IMR-90 (cell line): ENCODE measurements at regions not wholly inside any gene's neighbourhood (a gene's known extent, or its start where the extent isn't known, plus 50 kb on each side); places are given as distances from the start of the nearest gene placed in this dataset.

ENCODE experiments used
- ATAC-seq: fragments of 200-7000 bp; cut with Tn5 transposase; 2 replicates; pipeline ENCODE4 v1.9.1; 2020; ENCODE audit warnings: low read depth, mild to moderate bottlenecking, moderate library complexity
- BruUV-seq: library from RNA; stranded (reverse); fragments of 400-500 nt; replicated peaks from 2 replicates; lab custom pipeline; 2021; lab: Mats Ljungman, UMichigan
- CTCF ChIA-PET: fragments of 300-600 bp; formaldehyde crosslinking; extraction: SDS; loops from one replicate; lab custom pipeline; 2021; ENCODE audit warnings: antibody characterized with exemption; lab: Yijun Ruan, JAX
- POLR2A ChIA-PET: fragments of 300-600 bp; sonication (Branson Sonifier 250); formaldehyde crosslinking; loops from one replicate; lab custom pipeline; 2022; ENCODE audit warnings: antibody characterized with exemption; ENCODE audit not compliant: unreplicated experiment; lab: Charles Lee
- DNase-seq: peaks from one replicate; pipeline ENCODE4 v3.0.0; 2013
- H2AFZ ChIP-seq: replicated peaks from 2 replicates; pipeline ENCODE3; 2013; ENCODE audit warnings: low read length, mild to moderate bottlenecking; ENCODE audit not compliant: poor library complexity
- H2AK5ac ChIP-seq: 2 replicates; pipeline ENCODE4 v1.6.1; 2013; ENCODE audit warnings: low read depth, low read length, inconsistent platforms
- H2AK9ac ChIP-seq: replicated peaks from 2 replicates; pipeline ENCODE3; 2013; ENCODE audit warnings: mild to moderate bottlenecking, low read depth, low read length, moderate library complexity; ENCODE audit not compliant: poor library complexity
- H2BK120ac ChIP-seq: 2 replicates; pipeline ENCODE4 v1.6.1; 2013; ENCODE audit warnings: low read depth, low read length, inconsistent platforms
- H2BK15ac ChIP-seq: 3 replicates; pipeline ENCODE4 v1.6.1; 2013; ENCODE audit warnings: low read depth, low read length, inconsistent platforms
- H2BK20ac ChIP-seq: 2 replicates; pipeline ENCODE4 v1.6.1; 2013; ENCODE audit warnings: low read depth, mild to moderate bottlenecking, inconsistent platforms, low read length, moderate library complexity
- H2BK5ac ChIP-seq: 2 replicates; pipeline ENCODE4 v1.6.1; 2013; ENCODE audit warnings: mild to moderate bottlenecking, low read depth, low read length, inconsistent platforms; ENCODE audit not compliant: poor library complexity, severe bottlenecking
- H3K14ac ChIP-seq: replicated peaks from 2 replicates; pipeline ENCODE4 v1.6.1; 2013; ENCODE audit warnings: low read depth, low read length, inconsistent platforms
- H3K18ac ChIP-seq: 2 replicates; pipeline ENCODE4 v1.6.1; 2013; ENCODE audit warnings: low read depth, low read length, control low read depth
- H3K23ac ChIP-seq: 2 replicates; pipeline ENCODE4 v1.6.1; 2013; ENCODE audit warnings: low read depth, low read length, inconsistent platforms
- H3K27ac ChIP-seq: 2 replicates; pipeline ENCODE4 v1.5.1; 2013; ENCODE audit warnings: mild to moderate bottlenecking, control low read depth, low read length; ENCODE audit not compliant: insufficient read depth
- H3K27me3 ChIP-seq: 2 replicates; pipeline ENCODE4 v1.6.1; 2013; ENCODE audit warnings: low read length; ENCODE audit not compliant: control insufficient read depth, insufficient read depth
- H3K36me3 ChIP-seq: 2 replicates; pipeline ENCODE4 v1.6.1; 2013; ENCODE audit warnings: low read length, mixed read lengths; ENCODE audit not compliant: control insufficient read depth, insufficient read depth
- H3K4ac ChIP-seq: 2 replicates; pipeline ENCODE4 v1.6.1; 2013; ENCODE audit warnings: low read depth, low read length, inconsistent platforms
- H3K4me1 ChIP-seq: 2 replicates; pipeline ENCODE4 v1.6.1; 2013; ENCODE audit warnings: low read length, mixed read lengths; ENCODE audit not compliant: control insufficient read depth, insufficient read depth
- H3K4me2 ChIP-seq: 2 replicates; pipeline ENCODE4 v1.6.1; 2013; ENCODE audit warnings: low read depth, mild to moderate bottlenecking, control low read depth, low read length, moderate library complexity
- H3K4me3 ChIP-seq: 2 replicates; pipeline ENCODE4 v1.5.1; 2013; ENCODE audit warnings: low read depth, mild to moderate bottlenecking, control low read depth, low read length, moderate library complexity; ENCODE audit not compliant: insufficient read depth
- H3K56ac ChIP-seq: 2 replicates; pipeline ENCODE4 v1.6.1; 2013; ENCODE audit warnings: low read length, inconsistent platforms; ENCODE audit not compliant: insufficient read depth; ENCODE audit errors: extremely low read depth
- H3K79me1 ChIP-seq, 2 experiments: 2 replicates each; pipeline ENCODE4 v1.6.1; 2013; ENCODE audit warnings: low read length in 2 of 2, inconsistent platforms in 1 of 2, low read depth in 1 of 2
- H3K9ac ChIP-seq: 2 replicates; pipeline ENCODE4 v1.6.1; 2013; ENCODE audit warnings: low read depth, low read length, control low read depth
- H3K9me1 ChIP-seq: 2 replicates; pipeline ENCODE4 v1.6.1; 2013; ENCODE audit warnings: low read length, inconsistent platforms; ENCODE audit not compliant: insufficient read depth
- H3K9me3 ChIP-seq: 2 replicates; pipeline ENCODE4 v1.6.1; 2013; ENCODE audit warnings: low read length; ENCODE audit not compliant: control insufficient read depth, insufficient read depth
- H4K20me1 ChIP-seq: 2 replicates; pipeline ENCODE4 v1.6.1; 2013; ENCODE audit warnings: low read length, inconsistent platforms; ENCODE audit not compliant: insufficient read depth
- H4K5ac ChIP-seq: 2 replicates; pipeline ENCODE4 v1.6.1; 2013; ENCODE audit warnings: mild to moderate bottlenecking, low read depth, low read length, control low read depth
- H4K8ac ChIP-seq, 2 experiments: 2 replicates each; pipeline ENCODE4 v1.6.1; 2013; ENCODE audit warnings: low read depth in 2 of 2, low read length in 2 of 2, control low read depth in 1 of 2, inconsistent platforms in 1 of 2
- H4K91ac ChIP-seq: 2 replicates; pipeline ENCODE4 v1.6.1; 2013; ENCODE audit warnings: low read depth, low read length, inconsistent platforms; ENCODE audit not compliant: insufficient read depth
- BHLHE40 ChIP-seq: fragments of 150-350 bp; IDR thresholded peaks from 2 replicates; pipeline ENCODE4 v1.6.1; 2016; ENCODE audit warnings: mild to moderate bottlenecking, low read depth, low read length
- CEBPB ChIP-seq: IDR thresholded peaks from 2 replicates; pipeline ENCODE4 v1.6.1; 2012; ENCODE audit warnings: low read depth, low read length, improper control_type of control experiment
- CHD1 ChIP-seq: IDR thresholded peaks from 2 replicates; pipeline ENCODE4 v1.6.1; 2012; ENCODE audit warnings: low read depth, low read length, improper control_type of control experiment
- CTCF ChIP-seq: conservative IDR thresholded peaks from 2 replicates; pipeline ENCODE4 v1.5.1; 2012; ENCODE audit warnings: mild to moderate bottlenecking, low read depth, low read length, improper control_type of control experiment
- FOS ChIP-seq: fragments of 150-350 bp; IDR thresholded peaks from 2 replicates; pipeline ENCODE4 v1.6.1; 2016; ENCODE audit warnings: low read depth, low read length
- MAFK ChIP-seq: IDR thresholded peaks from 2 replicates; pipeline ENCODE4 v1.6.1; 2012; ENCODE audit warnings: low read depth, low read length, improper control_type of control experiment
- MAZ ChIP-seq: IDR thresholded peaks from 2 replicates; pipeline ENCODE4 v1.6.1; 2012; ENCODE audit warnings: low read depth, mild to moderate bottlenecking, low read length, improper control_type of control experiment, moderate library complexity, borderline replicate concordance
- MXI1 ChIP-seq: IDR thresholded peaks from 2 replicates; pipeline ENCODE4 v1.6.1; 2012; ENCODE audit warnings: low read depth, mild to moderate bottlenecking, low read length, moderate library complexity, borderline replicate concordance
- NFE2L2 ChIP-seq: fragments of 150-350 bp; IDR thresholded peaks from 2 replicates; pipeline ENCODE4 v1.6.1; 2016; ENCODE audit warnings: low read depth, mild to moderate bottlenecking, low read length
- POLR2A ChIP-seq: IDR thresholded peaks from 2 replicates; pipeline ENCODE4 v1.6.1; 2012; ENCODE audit warnings: mild to moderate bottlenecking, low read depth, low read length
- RAD21 ChIP-seq: IDR thresholded peaks from 2 replicates; pipeline ENCODE4 v1.6.1; 2012; ENCODE audit warnings: low read length, improper control_type of control experiment
- RCOR1 ChIP-seq: IDR thresholded peaks from 2 replicates; pipeline ENCODE4 v1.6.1; 2012; ENCODE audit warnings: mild to moderate bottlenecking, low read length, improper control_type of control experiment; ENCODE audit not compliant: insufficient replicate concordance
- RFX5 ChIP-seq: IDR thresholded peaks from 2 replicates; pipeline ENCODE4 v1.8.0; 2012; ENCODE audit warnings: low read depth, mild to moderate bottlenecking, low read length, moderate library complexity
- SMC3 ChIP-seq: fragments of 150-350 bp; IDR thresholded peaks from 2 replicates; pipeline ENCODE4 v1.6.1; 2016; ENCODE audit warnings: low read depth, mild to moderate bottlenecking, antibody characterized with exemption, low read length, moderate library complexity
- USF2 ChIP-seq: fragments of 150-350 bp; IDR thresholded peaks from 2 replicates; pipeline ENCODE4 v1.6.1; 2017; ENCODE audit warnings: mild to moderate bottlenecking, antibody characterized with exemption, low read length, low read depth
- WGBS, 2 experiments: methylation state at CpG; one replicate each; pipeline versions ENCODE4 v1.1.5 to v1.1.7; 2013; ENCODE audit warnings: missing lambda C conversion rate in 2 of 2; ENCODE audit not compliant: insufficient read length in 1 of 2; ENCODE audit errors: extremely low coverage in 2 of 2; 5-methylcytosine and 5-hydroxymethylcytosine counted together
- dilution Hi-C: fragments of 300-500 bp; cut with HindIII; formaldehyde crosslinking; loops from one replicate; pipeline ENCODE4 v1.14.3; 2018; ENCODE audit warnings: low sequenced_read_pairs; ENCODE audit not compliant: unreplicated experiment
- in situ Hi-C: fragments of 300-500 bp; cut with MboI; formaldehyde crosslinking; loops from 3 replicates; pipeline ENCODE4 v1.14.3; 2019; ENCODE audit warnings: low sequenced_read_pairs, inconsistent platforms, mixed read lengths
- intact Hi-C: fragments of 100-400 bp; cut with micrococcal nuclease; formaldehyde crosslinking; loops from 2 replicates; pipeline ENCODE4 v1.10.0; 2022
- TF ChIP-seq, protein P1 (sequence below): fragments of 150-350 bp; IDR thresholded peaks from 2 replicates; pipeline ENCODE4 v1.6.1; 2016; ENCODE audit warnings: low read depth, mild to moderate bottlenecking, low read length, moderate library complexity, borderline replicate concordance

DNA sequence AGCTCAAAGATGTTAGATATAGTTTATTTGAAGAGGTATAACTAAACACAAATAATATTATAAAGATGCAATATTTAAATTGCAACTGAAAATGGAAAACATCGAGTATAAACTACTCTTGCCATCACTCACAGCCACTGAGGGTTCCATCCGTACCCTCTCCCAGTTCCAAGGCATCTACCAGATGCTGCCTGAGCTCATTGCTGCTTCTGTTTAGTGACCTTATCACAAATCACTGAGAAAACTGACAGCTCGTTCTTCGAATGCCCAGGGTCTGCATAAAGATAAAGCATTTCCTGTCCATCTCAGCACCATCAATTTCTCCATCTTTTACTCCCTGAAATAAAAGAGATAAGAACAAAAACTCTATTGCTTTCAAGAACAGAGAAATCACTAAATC, 391.7 kb upstream of the NWD2 start:
- intact Hi-C loops = no loop called here
- no peak overlapping the region for H3K27ac ChIP-seq
- H3K27me3 ChIP-seq = no peaks in the 10 kb centered on the region
- no peak overlapping the region for H3K4me2 ChIP-seq
- H3K4ac ChIP-seq = no peak overlapping the region
- H2BK120ac ChIP-seq = no peak overlapping the region
- no peaks in the 10 kb centered on the region for H3K4me1 ChIP-seq
- no peak overlapping the region for H2AK9ac ChIP-seq
- no peak overlapping the region for H3K56ac ChIP-seq
- no peak overlapping the region for H2BK5ac ChIP-seq
- POLR2A ChIA-PET = no interaction called here
- TF ChIP-seq CHD1 (no peak), RFX5 (no peak), FOS (no peak), BHLHE40 (no peak), MXI1 (no peak), CEBPB (no peak), MAZ (no peak), MAFK (no peak), RCOR1 (no peak), POLR2A (no peak), SMC3 (no peak), RAD21 (no peak), USF2 (no peak), NFE2L2 (no peak), CTCF (no peak)
- TF ChIP-seq, protein P1, sequence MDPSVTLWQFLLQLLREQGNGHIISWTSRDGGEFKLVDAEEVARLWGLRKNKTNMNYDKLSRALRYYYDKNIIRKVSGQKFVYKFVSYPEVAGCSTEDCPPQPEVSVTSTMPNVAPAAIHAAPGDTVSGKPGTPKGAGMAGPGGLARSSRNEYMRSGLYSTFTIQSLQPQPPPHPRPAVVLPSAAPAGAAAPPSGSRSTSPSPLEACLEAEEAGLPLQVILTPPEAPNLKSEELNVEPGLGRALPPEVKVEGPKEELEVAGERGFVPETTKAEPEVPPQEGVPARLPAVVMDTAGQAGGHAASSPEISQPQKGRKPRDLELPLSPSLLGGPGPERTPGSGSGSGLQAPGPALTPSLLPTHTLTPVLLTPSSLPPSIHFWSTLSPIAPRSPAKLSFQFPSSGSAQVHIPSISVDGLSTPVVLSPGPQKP = no peak
- WGBS, 2 experiments = 0% methylated on average over 3 of the region's 4 CpGs; no CpG with 5 or more reads in 1 of the 2 experiments
- CTCF ChIA-PET = no interaction called here
- DNase-seq (no peak), ATAC-seq (no peak)
- no peaks in the 10 kb centered on the region for H3K36me3 ChIP-seq
- no peak overlapping the region for H3K14ac ChIP-seq
- H4K91ac ChIP-seq = no peak overlapping the region
- in situ Hi-C loops = no loop called here
- no peak overlapping the region for H3K4me3 ChIP-seq
- BruUV-seq = no TSS peak
- no peak overlapping the region for H4K5ac ChIP-seq
- no peaks in the 10 kb centered on the region for H3K79me1 ChIP-seq
- H3K9me1 ChIP-seq = no peaks in the 10 kb centered on the region
- H2BK20ac ChIP-seq = no peak overlapping the region
- dilution Hi-C loops = no loop called here
- peaks cover 7% of the 10 kb centered on the region; the same call in 1 of the 2 replicates for H3K9me3 ChIP-seq
- H2AK5ac ChIP-seq = no peak overlapping the region
- H3K23ac ChIP-seq = no peak overlapping the region
- H2BK15ac ChIP-seq = no peak overlapping the region
- H4K8ac ChIP-seq = no peak overlapping the region
- H2AFZ ChIP-seq = no peak overlapping the region
- no peak overlapping the region for H3K18ac ChIP-seq
- no peaks in the 10 kb centered on the region for H4K20me1 ChIP-seq
- no peak overlapping the region for H3K9ac ChIP-seq
